Right atrium auricular region (tissue), 2 donors: ENCODE measurements at regions not wholly inside any gene's neighbourhood (a gene's known extent, or its start where the extent isn't known, plus 50 kb on each side); places are given as distances from the start of the nearest gene placed in this dataset.
"Not testable (repeated sequence)": the region's sequence is repeated elsewhere in the genome, so short reads cannot be mapped to it uniquely, and the experiment has no call there.

ENCODE experiments used
- DNase-seq: peaks from one replicate; pipeline ENCODE4 v3.0.0-alpha.2; 2019; ENCODE audit warnings: low spot score
- H3K27ac ChIP-seq, 2 donors: fragments of 200-600 bp; sonication (generic); 1 replicate in 1 of 2; 2 replicates in 1 of 2; pipeline ENCODE4 v1.5.1; 2016 to 2019
- H3K27me3 ChIP-seq, 2 donors: fragments of 200-600 bp; sonication (generic); one replicate each; pipeline versions ENCODE4 v1.5.1 to v1.6.0; 2017 to 2019
- H3K36me3 ChIP-seq: fragments of 200-600 bp; sonication (generic); one replicate; pipeline ENCODE4 v1.5.1; 2016
- H3K4me1 ChIP-seq, 2 donors: fragments of 200-600 bp; sonication (generic); one replicate each; pipeline versions ENCODE4 v1.5.1 to v1.6.0; 2017 to 2019
- H3K4me3 ChIP-seq, 2 donors: fragments of 200-600 bp; sonication (generic); 1 replicate in 1 of 2; 2 replicates in 1 of 2; pipeline ENCODE4 v1.5.1; 2017 to 2019; ENCODE audit warnings: mild to moderate bottlenecking in 1 of 2, moderate library complexity in 1 of 2
- H3K9me3 ChIP-seq, 2 donors: fragments of 200-600 bp; sonication (generic); one replicate each; pipeline ENCODE4 v1.5.1; 2019
- TF ChIP-seq, protein P1 (sequence below), 2 donors: fragments of 200-600 bp; sonication (generic); IDR thresholded peaks; one replicate each; pipeline ENCODE4 v1.5.1; 2019; ENCODE audit warnings: antibody characterized with exemption in 2 of 2

DNA sequence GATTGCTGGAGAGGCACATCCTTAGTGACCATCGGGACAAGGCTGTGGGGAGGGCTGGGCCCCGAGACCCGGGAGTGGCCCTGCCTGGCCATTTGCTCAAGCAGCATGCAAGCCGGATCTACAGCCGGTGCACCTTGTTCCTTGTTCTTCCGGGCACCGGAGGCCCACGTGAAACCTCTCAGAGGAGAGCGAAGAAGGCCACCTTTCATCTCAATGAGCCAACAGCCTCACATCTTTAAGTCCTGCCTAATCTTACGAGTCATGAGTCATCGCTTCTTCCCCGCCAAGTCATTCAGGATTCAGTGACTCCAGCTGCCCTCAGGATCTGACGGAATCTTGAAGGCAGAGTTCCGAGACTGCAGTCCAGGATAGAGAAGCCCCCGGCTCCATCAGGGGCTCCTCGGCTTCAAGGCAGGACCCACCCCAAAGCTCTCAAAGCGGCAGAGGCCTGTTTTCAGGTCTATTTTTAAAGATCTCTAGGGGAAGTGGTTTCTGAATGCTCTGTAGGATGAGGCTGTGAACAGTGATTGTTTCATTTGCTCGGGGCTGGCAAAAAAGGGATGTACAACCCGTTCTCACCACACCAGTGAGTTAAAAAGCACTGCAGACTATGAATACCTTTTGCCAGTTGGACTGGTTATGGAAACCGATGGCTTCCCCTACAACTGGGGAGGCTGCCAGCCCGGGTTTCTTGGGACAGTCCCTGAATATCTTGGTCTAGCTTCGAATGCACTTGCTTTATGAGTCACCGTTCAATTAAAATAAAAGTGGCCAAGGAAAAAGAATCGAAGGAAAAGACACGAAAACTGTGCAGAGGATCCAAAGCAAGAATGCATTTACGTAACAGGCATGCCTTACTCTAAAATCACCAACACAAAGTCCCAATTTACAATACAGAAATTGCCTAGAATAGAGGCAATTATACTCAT lies 57.2 kb upstream of the ECHDC3 start:
- Histone ChIP-seq H3K4me1 (peaks cover 0 to 20% of the 10 kb centered on the region in 2 donors), H3K36me3 (no peaks in the 10 kb centered on the region), H3K27ac (peak overlapping the region; percentile 52 to 59), H3K27me3 (no peaks in the 10 kb centered on the region), H3K4me3 (peak overlapping the region in 1 of 2 donors; percentile 35), H3K9me3 (no peaks in the 10 kb centered on the region)
- TF ChIP-seq, protein P1, sequence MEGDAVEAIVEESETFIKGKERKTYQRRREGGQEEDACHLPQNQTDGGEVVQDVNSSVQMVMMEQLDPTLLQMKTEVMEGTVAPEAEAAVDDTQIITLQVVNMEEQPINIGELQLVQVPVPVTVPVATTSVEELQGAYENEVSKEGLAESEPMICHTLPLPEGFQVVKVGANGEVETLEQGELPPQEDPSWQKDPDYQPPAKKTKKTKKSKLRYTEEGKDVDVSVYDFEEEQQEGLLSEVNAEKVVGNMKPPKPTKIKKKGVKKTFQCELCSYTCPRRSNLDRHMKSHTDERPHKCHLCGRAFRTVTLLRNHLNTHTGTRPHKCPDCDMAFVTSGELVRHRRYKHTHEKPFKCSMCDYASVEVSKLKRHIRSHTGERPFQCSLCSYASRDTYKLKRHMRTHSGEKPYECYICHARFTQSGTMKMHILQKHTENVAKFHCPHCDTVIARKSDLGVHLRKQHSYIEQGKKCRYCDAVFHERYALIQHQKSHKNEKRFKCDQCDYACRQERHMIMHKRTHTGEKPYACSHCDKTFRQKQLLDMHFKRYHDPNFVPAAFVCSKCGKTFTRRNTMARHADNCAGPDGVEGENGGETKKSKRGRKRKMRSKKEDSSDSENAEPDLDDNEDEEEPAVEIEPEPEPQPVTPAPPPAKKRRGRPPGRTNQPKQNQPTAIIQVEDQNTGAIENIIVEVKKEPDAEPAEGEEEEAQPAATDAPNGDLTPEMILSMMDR (IDR thresholded peaks at IDR 0.05): no peak
- DNase-seq: peak; percentile 80

DNA sequence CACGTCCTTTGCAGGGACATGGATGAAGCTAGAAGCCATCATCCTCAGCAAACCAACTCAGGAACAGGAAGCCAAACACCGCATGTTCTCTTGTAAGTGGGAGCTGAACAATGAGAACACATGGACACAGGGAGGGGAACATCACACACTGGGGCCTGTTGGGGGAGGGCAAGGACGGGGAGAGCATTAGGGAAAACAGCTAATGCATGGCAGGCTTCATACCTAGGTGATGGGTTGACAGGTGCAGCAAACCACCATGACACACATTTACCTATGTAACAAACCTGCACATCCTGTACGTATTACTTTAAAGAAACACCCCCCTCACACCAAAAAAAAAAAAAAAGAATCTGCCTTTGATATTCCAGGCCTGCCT lies 57.9 kb upstream of the ECHDC3 start:
- H3K27ac ChIP-seq: peak overlapping the region; percentile 52 to 59
- not testable (repeated sequence) for H3K4me3 ChIP-seq

DNA sequence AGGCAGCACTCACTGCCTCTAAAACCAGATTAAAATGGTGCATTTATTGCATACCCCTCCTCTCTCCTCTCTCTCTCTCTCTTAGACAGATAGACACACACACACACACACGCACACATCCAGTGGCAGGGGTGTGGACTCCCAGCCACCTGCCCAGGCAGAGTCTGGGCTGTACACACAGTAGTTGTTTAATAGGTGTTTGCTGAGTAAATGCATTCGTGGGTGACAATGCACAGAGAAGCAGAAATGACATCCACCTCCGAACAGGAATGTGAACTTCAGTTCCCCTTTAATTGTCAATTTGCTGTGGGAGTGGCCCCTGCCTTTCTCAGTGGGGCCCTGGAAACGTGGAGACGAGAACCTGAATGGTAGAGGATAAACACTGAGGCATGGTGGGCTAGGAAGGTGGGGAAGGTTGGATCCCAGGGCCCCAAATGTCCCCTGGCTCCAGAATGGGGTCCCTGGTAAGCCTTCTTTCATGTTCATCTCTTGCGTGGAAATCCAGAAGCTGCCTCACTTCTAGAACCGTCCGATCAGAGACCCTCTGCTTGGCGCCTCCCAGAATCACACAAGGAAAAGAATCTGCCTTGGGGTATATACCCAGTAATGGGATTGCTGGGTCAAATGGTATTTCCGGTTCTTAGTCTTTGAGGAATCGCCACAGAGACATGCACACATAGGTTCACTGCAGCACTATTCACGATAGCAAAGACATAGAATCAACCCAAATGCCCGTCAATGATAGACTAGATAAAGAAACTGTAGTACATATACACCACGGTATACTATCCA lies 58.5 kb upstream of the ECHDC3 start:
- H3K9me3 ChIP-seq: no peaks in the 10 kb centered on the region
- H3K36me3 ChIP-seq: no peaks in the 10 kb centered on the region
- no peak for DNase-seq
- TF ChIP-seq, protein P1 (IDR thresholded peaks at IDR 0.05): no peak
- no peak overlapping the region for H3K27ac ChIP-seq
- H3K27me3 ChIP-seq: no peaks in the 10 kb centered on the region
- no peak overlapping the region for H3K4me3 ChIP-seq
- H3K4me1 ChIP-seq: peaks cover 0 to 20% of the 10 kb centered on the region in 2 donors

More for the DNA sequence above, 57.9 kb upstream of the ECHDC3 start:
- peaks cover 0 to 20% of the 10 kb centered on the region in 2 donors for H3K4me1 ChIP-seq
- not testable (repeated sequence) for DNase-seq, H3K9me3 ChIP-seq, H3K27me3 ChIP-seq, H3K36me3 ChIP-seq

DNA sequence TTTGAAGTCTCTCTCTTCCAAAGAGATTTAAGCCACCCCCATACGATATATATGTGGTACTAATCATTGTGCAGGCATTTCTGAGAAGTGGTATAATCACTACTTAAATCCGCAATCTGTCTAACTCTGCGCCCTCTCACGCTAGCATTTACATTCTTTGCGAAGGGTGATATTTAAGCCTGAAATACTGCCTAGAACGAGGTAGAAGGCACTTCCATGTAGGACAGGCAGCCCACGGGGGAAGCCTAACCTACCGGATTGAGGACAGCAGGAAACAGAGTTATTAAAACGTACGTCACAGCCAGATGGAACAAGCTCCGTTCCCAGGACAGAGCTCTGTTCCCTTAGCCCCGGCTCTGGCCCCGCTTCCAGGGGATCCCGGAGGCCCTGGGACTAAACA lies 59.3 kb upstream of the ECHDC3 start:
- DNase-seq: no peak
- Histone ChIP-seq H3K27ac (no peak overlapping the region), H3K4me3 (no peak overlapping the region), H3K27me3 (no peaks in the 10 kb centered on the region), H3K4me1 (peaks cover 0 to 20% of the 10 kb centered on the region in 2 donors), H3K36me3 (no peaks in the 10 kb centered on the region), H3K9me3 (no peaks in the 10 kb centered on the region)
- TF ChIP-seq, protein P1 (IDR thresholded peaks at IDR 0.05): no peak

DNA sequence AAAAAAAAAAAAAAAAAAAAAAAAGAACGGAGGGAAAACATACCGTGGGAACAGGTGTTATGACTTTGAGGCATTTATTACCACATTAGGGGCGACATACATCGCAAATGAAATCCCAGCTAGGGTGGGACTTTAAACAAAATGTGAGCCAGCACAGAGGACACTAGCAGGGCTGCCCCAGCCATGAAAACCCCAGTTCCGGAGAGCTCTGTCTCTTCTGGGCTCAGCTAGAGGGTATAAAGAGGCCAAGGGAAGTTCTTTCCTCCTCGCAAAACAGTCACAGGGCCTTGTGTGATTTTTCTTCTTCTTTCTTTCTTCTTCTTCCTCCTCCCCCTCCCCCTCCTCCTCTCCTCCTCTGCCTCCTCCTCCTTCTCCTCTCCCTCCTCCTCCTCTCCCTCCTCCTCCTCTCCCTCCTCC lies 59.9 kb upstream of the ECHDC3 start:
- DNase-seq: no peak
- no peaks in the 10 kb centered on the region for H3K9me3 ChIP-seq
- no peaks in the 10 kb centered on the region for H3K27me3 ChIP-seq
- H3K27ac ChIP-seq: no peak overlapping the region
- no peak overlapping the region for H3K4me3 ChIP-seq
- peaks cover 0 to 20% of the 10 kb centered on the region in 2 donors for H3K4me1 ChIP-seq
- TF ChIP-seq, protein P1 (IDR thresholded peaks at IDR 0.05): no peak
- H3K36me3 ChIP-seq: no peaks in the 10 kb centered on the region

DNA sequence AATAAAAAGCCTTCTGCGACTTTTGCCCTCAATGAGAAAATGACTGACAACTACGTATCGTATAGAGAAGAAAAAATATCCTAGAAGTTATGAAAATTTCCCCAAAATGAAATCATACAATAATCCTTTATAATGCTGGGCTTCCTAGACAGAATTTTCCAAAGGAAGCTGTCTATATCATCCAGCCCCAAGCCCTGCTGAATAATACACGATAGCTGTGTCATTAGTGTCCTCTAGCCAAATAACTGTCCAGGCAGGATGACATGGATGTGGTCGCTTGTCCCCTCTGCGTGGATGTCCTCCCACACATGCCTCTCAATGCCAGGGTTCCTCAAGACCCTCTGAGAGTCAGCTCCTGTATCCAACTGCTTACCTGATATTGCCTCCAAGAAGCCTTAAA lies 61.7 kb upstream of the ECHDC3 start:
- H3K36me3 ChIP-seq: no peaks in the 10 kb centered on the region
- no peak overlapping the region for H3K27ac ChIP-seq
- H3K27me3 ChIP-seq: no peaks in the 10 kb centered on the region
- H3K4me1 ChIP-seq: peaks cover 0 to 12% of the 10 kb centered on the region in 2 donors
- no peak overlapping the region for H3K4me3 ChIP-seq
- H3K9me3 ChIP-seq: no peaks in the 10 kb centered on the region
- TF ChIP-seq, protein P1 (IDR thresholded peaks at IDR 0.05): no peak
- DNase-seq: no peak
